A549 (cell line): ENCODE measurements at regions not wholly inside any gene's neighbourhood (a gene's known extent, or its start where the extent isn't known, plus 50 kb on each side); places are given as distances from the start of the nearest gene placed in this dataset.
A peak's percentile ranks its signal among the peaks of the same experiment; 100 is the strongest.

Source experiments
- ATAC-seq, 2 experiments: fragments of 200-7000 bp in 1 of 2; fragments of >200 bp in 1 of 2; cut with Nextera tagmentation in 1 of 2; cut with Tn5 transposase in 1 of 2; 3 replicates each; pipeline versions ENCODE4 v1.8.0 to v1.9.1; 2018 to 2020; ENCODE audit warnings: mild to moderate bottlenecking in 1 of 2, moderate library complexity in 1 of 2
- CTCF ChIA-PET: fragments of 300-600 bp; sonication (Branson Sonifier 250); formaldehyde crosslinking; extraction: SDS; loops from one replicate; lab custom pipeline; 2021; ENCODE audit warnings: antibody characterized with exemption, inconsistent platforms; lab: Yijun Ruan, JAX
- POLR2A ChIA-PET: fragments of 350-600 bp; formaldehyde crosslinking; extraction: SDS; loops from one replicate; lab custom pipeline; 2021; ENCODE audit warnings: antibody characterized with exemption, inconsistent platforms; lab: Yijun Ruan, JAX
- DNase-seq, 2 experiments: peaks; one replicate each; pipeline versions ENCODE4 v3.0.0 to v3.0.0-alpha.2; 2011 to 2016; ENCODE audit warnings: low read depth in 1 of 2, low spot score in 1 of 2
- FAIRE-seq: peaks from 2 replicates; lab custom pipeline; 2011; peaks lifted over from hg19 to GRCh38; lab: Jason Lieb, UNC
- H3K27ac ChIP-seq, 2 experiments: fragments of >200 bp; sonication (Bioruptor Twin); formaldehyde crosslinking; 3 replicates each; pipeline ENCODE4 v1.5.1; 2016 to 2017
- H3K4me1 ChIP-seq: fragments of >200 bp; sonication (Bioruptor Twin); formaldehyde crosslinking; 3 replicates; pipeline ENCODE4 v1.6.1; 2016
- H3K4me2 ChIP-seq: fragments of >200 bp; sonication (Bioruptor Twin); formaldehyde crosslinking; 3 replicates; pipeline ENCODE4 v1.6.1; 2016
- H3K4me3 ChIP-seq: fragments of >200 bp; sonication (Bioruptor Twin); formaldehyde crosslinking; 3 replicates; pipeline ENCODE4 v1.5.1; 2016
- H3K9me3 ChIP-seq: fragments of >200 bp; sonication (Bioruptor Twin); formaldehyde crosslinking; 3 replicates; pipeline ENCODE4 v1.6.1; 2016
- BHLHE40 ChIP-seq: IDR thresholded peaks from 2 replicates; pipeline ENCODE4 v1.6.1; 2012; ENCODE audit warnings: low read depth, low read length, inconsistent platforms
- CEBPB ChIP-seq, 2 experiments: fragments of >200 bp in 1 of 2; sonication (Bioruptor Twin) in 1 of 2; formaldehyde crosslinking in 1 of 2; IDR thresholded peaks; 2 replicates each; pipeline ENCODE4 v1.6.1; 2012 to 2016
- EHF ChIP-seq: fragments of 250-450 bp; sonication (Bioruptor Pico); IDR thresholded peaks from 2 replicates; pipeline ENCODE4 v1.5.0; 2020; ENCODE audit warnings: mild to moderate bottlenecking
- EHMT2 ChIP-seq: fragments of 200-600 bp; sonication (generic); IDR thresholded peaks from 2 replicates; pipeline ENCODE4 v1.6.1; 2016; ENCODE audit warnings: antibody characterized with exemption, low read depth, mild to moderate bottlenecking, moderate library complexity
- EP300 ChIP-seq, 2 experiments: fragments of >200 bp; sonication (Bioruptor Twin); formaldehyde crosslinking; IDR thresholded peaks; 2 replicates in 1 of 2; 3 replicates in 1 of 2; pipeline ENCODE4 v1.6.1; 2016 to 2017
- ESRRA ChIP-seq: fragments of 150-350 bp; IDR thresholded peaks from 2 replicates; pipeline ENCODE4 v1.6.1; 2014; ENCODE audit warnings: mild to moderate bottlenecking, low read length, borderline replicate concordance
- FOSB ChIP-seq: fragments of 250-450 bp; sonication (Bioruptor Pico); IDR thresholded peaks from 2 replicates; pipeline ENCODE4 v1.5.0; 2020; ENCODE audit warnings: mild to moderate bottlenecking, moderate library complexity
- FOSL2 ChIP-seq, 2 experiments: fragments of 450-650 bp in 1 of 2; fragments of >200 bp in 1 of 2; sonication (Bioruptor Twin) in 1 of 2; formaldehyde crosslinking; IDR thresholded peaks; 2 replicates each; pipeline versions ENCODE4 v1.5.0 to v1.6.1; 2016 to 2020; ENCODE audit warnings: mild to moderate bottlenecking in 1 of 2, moderate library complexity in 1 of 2
- FOXS1 ChIP-seq: fragments of 250-450 bp; sonication (Bioruptor Pico); IDR thresholded peaks from 2 replicates; pipeline ENCODE4 v1.5.0; 2020; ENCODE audit warnings: mild to moderate bottlenecking, moderate library complexity
- HEYL ChIP-seq: fragments of 250-450 bp; sonication (Bioruptor Pico); IDR thresholded peaks from 2 replicates; pipeline ENCODE4 v1.8.0; 2021; ENCODE audit warnings: mild to moderate bottlenecking, moderate library complexity
- HOXA7 ChIP-seq: fragments of 250-450 bp; sonication (Bioruptor Pico); IDR thresholded peaks from 2 replicates; pipeline ENCODE4 v1.5.0; 2020; ENCODE audit warnings: mild to moderate bottlenecking, moderate library complexity
- HOXB13 ChIP-seq: fragments of 250-450 bp; sonication (Bioruptor Pico); IDR thresholded peaks from 2 replicates; pipeline ENCODE4 v1.5.0; 2020; ENCODE audit warnings: low read depth, mild to moderate bottlenecking, moderate library complexity
- JUN ChIP-seq, 2 experiments: fragments of >200 bp; sonication (Bioruptor Twin); formaldehyde crosslinking; IDR thresholded peaks; 2 replicates in 1 of 2; 3 replicates in 1 of 2; pipeline ENCODE4 v1.6.1; 2016 to 2017
- MAFK ChIP-seq: fragments of 450-650 bp; IDR thresholded peaks from 2 replicates; pipeline ENCODE4 v1.6.1; 2014; ENCODE audit not compliant: partially characterized antibody
- NR3C1 ChIP-seq: fragments of >200 bp; sonication (Bioruptor Twin); formaldehyde crosslinking; IDR thresholded peaks from 3 replicates; pipeline ENCODE4 v1.6.1; 2017
- POLR2AphosphoS2 ChIP-seq: conservative IDR thresholded peaks from 2 replicates; pipeline ENCODE4 v1.6.1; 2012; ENCODE audit warnings: low read length, improper control_type of control experiment, inconsistent platforms
- RAD21 ChIP-seq, 2 experiments: fragments of >200 bp in 1 of 2; sonication (Bioruptor Twin) in 1 of 2; formaldehyde crosslinking in 1 of 2; IDR thresholded peaks in 1 of 2; conservative IDR thresholded peaks in 1 of 2; 2 replicates in 1 of 2; 3 replicates in 1 of 2; pipeline ENCODE4 v1.6.1; 2012 to 2018; ENCODE audit warnings: inconsistent platforms in 1 of 2
- RARB ChIP-seq: fragments of 250-450 bp; sonication (Bioruptor Pico); IDR thresholded peaks from 2 replicates; pipeline ENCODE4 v1.8.0; 2021; ENCODE audit warnings: mild to moderate bottlenecking, moderate library complexity
- SMC3 ChIP-seq: fragments of >200 bp; sonication (Bioruptor Twin); formaldehyde crosslinking; IDR thresholded peaks from 3 replicates; pipeline ENCODE4 v1.6.1; 2018; ENCODE audit warnings: inconsistent platforms
- TP53 ChIP-seq: fragments of 250-450 bp; sonication (Bioruptor Pico); IDR thresholded peaks from 2 replicates; pipeline ENCODE4 v1.5.0; 2021; ENCODE audit warnings: mild to moderate bottlenecking, moderate library complexity
- ZFP36 ChIP-seq: fragments of 450-650 bp; IDR thresholded peaks from 2 replicates; pipeline ENCODE4 v1.6.1; 2014; ENCODE audit warnings: borderline replicate concordance; ENCODE audit not compliant: partially characterized antibody
- ZNF302 ChIP-seq: fragments of 250-450 bp; sonication (Bioruptor Pico); IDR thresholded peaks from 2 replicates; pipeline ENCODE4 v1.9.0; 2021; ENCODE audit warnings: inconsistent platforms, mild to moderate bottlenecking, moderate library complexity
- WGBS: methylation state at CpG from one replicate; pipeline ENCODE4 v1.1.6; 2017; ENCODE audit errors: missing lambda C conversion rate; 5-methylcytosine and 5-hydroxymethylcytosine counted together
- TF ChIP-seq, protein P1 (sequence below): fragments of 250-450 bp; sonication (Bioruptor Pico); IDR thresholded peaks from 2 replicates; pipeline ENCODE4 v1.5.0; 2020; ENCODE audit warnings: low read depth, mild to moderate bottlenecking, moderate library complexity
- TF ChIP-seq, protein P2 (sequence below): IDR thresholded peaks from 2 replicates; pipeline ENCODE4 v1.6.1; 2012; ENCODE audit warnings: low read depth, borderline replicate concordance
- TF ChIP-seq, protein P3 (sequence below): fragments of >200 bp; sonication (Bioruptor Twin); formaldehyde crosslinking; IDR thresholded peaks from 3 replicates; pipeline ENCODE4 v1.5.1; 2016
- TF ChIP-seq, protein P4 (sequence below): IDR thresholded peaks from 2 replicates; pipeline ENCODE4 v1.6.1; 2012
- TF ChIP-seq, protein P5 (sequence below): fragments of 200-600 bp; sonication (generic); IDR thresholded peaks from 2 replicates; pipeline ENCODE4 v1.6.1; 2016; ENCODE audit warnings: antibody characterized with exemption, mild to moderate bottlenecking, moderate library complexity

DNA sequence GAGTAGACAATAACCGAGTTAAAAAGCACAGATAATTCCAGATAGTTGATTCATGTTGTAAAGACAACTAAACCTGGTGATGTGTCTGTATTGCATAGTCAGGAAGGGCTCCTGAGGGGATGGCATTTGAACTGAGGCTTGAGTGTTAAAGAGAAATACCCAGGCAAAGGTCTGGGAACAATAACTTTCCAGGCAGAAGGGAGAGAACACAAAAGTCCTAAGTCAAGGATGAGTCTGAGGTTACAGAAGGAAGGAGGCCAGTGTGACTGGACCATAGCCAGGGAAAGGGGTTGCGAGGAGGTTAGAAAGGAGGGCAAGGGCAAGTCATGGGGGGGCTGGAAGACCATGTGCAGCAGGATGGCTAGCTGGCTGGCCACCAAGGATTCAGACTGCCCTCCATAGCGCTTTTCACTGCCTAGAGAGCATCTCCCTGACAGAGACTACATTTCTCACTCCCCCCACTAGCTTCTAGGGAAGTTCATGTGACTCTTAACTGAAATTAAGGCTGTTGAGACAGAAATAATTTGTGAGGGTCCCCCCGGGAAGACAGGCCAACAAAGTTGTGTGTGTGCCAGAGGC is 135.5 kb upstream of the CREB1 start:
- DNase-seq (peak in 1 of 2 experiments; percentile 47), ATAC-seq (peak; percentile 61 to 74), FAIRE-seq (no peak)
- TF ChIP-seq, protein P1, sequence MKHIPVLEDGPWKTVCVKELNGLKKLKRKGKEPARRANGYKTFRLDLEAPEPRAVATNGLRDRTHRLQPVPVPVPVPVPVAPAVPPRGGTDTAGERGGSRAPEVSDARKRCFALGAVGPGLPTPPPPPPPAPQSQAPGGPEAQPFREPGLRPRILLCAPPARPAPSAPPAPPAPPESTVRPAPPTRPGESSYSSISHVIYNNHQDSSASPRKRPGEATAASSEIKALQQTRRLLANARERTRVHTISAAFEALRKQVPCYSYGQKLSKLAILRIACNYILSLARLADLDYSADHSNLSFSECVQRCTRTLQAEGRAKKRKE, result 0 out of 2 replicates have a peak, but pooled peaks have one; percentile 57
- TF ChIP-seq BHLHE40 (no peak), POLR2AphosphoS2 (no peak), FOSB (CRISPR knock-in tag) (peak; percentile 68; the same call in 1 of the 2 replicates), RAD21 (conservative IDR thresholded peaks at IDR 0.05 in 1 of 2, IDR thresholded peaks at IDR 0.05 in 1 of 2) (0 out of 5 replicates have a peak, but pooled peaks of 1 of the 2 experiments have one; percentile 8)
- H3K4me2 ChIP-seq, result peak overlapping the region; percentile 81
- CTCF ChIA-PET, result interaction anchor here (0.6 to 1.5 kb wide), 2 partner anchors 51 to 58 kb away, joined by 3 read pairs; no protein-coding TSS in a partner anchor
- H3K27ac ChIP-seq, result peak overlapping the region; percentile 92
- no peak overlapping the region for H3K4me3 ChIP-seq
- WGBS, result 25% methylated on average over 4 of the region's 4 CpGs
- POLR2A ChIA-PET, result interaction anchor here (0.9 to 1.4 kb wide), 2 partner anchors 60 to 230 kb away, joined by 4 read pairs; no protein-coding TSS in a partner anchor
- H3K9me3 ChIP-seq, result 0 out of 3 replicates have a peak, but pooled peaks cover 3% of the 10 kb centered on the region
- H3K4me1 ChIP-seq, result peaks cover 25% of the 10 kb centered on the region

DNA sequence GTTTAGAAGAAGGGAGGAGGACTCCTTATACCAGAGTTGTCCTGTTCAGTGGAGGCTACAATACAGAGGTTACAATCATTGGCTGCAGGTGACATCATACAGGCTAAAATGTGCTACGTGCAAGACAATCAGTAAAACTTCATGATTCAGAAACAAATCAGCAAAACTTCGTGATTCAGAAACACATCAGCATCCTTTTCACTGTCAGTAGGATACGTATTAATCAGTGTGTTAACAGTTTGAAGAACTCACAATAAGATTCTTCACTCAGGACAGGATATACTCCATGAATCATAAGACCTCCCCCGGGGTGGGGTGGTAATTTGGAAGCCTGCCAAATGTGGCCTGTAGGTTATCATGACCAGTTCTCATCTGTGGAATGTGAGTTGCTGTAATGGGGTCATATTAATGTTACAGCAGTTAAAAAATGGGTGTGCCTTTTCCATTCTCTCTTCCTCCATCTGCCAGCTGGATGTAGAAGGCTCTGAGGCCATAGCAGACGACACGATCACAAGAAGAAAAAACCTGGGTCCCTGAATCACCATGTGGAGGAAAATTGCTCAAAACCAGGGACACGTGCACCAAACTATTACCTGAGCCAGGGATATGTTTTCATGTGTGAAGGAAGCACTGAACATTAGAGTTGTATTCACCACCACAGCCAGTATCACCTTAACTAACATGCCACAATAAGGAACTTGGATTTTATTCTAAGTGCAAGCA is 134.8 kb upstream of the CREB1 start:
- H3K9me3 ChIP-seq, result 0 out of 3 replicates have a peak, but pooled peaks cover 3% of the 10 kb centered on the region
- H3K4me1 ChIP-seq, result peaks cover 25% of the 10 kb centered on the region
- 0 out of 3 replicates have a peak overlapping the region, but pooled peaks have one; percentile 7 for H3K4me3 ChIP-seq
- peak overlapping the region; percentile 92 for H3K27ac ChIP-seq
- ChIA-PET CTCF (interaction anchor here (0.6 to 1.5 kb wide), 2 partner anchors 52 to 59 kb away, joined by 3 read pairs; no protein-coding TSS in a partner anchor), POLR2A (interaction anchor here (0.9 to 1.4 kb wide), 3 partner anchors 60 to 231 kb away, joined by 3 to 4 read pairs (median 4); partner anchors contain the start of gene KLF7)
- H3K4me2 ChIP-seq, result peak overlapping the region; percentile 81
- FAIRE-seq (no peak), ATAC-seq (peak; percentile 89 to 94), DNase-seq (peak; percentile 34 to 94)
- 7% methylated on average over 7 of the region's 7 CpGs for WGBS
- TF ChIP-seq ZFP36 (no peak), TP53 (CRISPR knock-in tag) (no peak), HOXB13 (CRISPR knock-in tag) (no peak), ESRRA (no peak), ZNF302 (CRISPR knock-in tag) (no peak), CEBPB (IDR thresholded peaks at IDR 0.05) (peak in 1 of 2 experiments; percentile 75; a peak in 3 of 4 replicates), HEYL (CRISPR knock-in tag) (0 out of 2 replicates have a peak, but pooled peaks have one; percentile 54), MAFK (peak; percentile 77), SMC3 (peak; percentile 22; the same call in 2 of the 3 replicates), RAD21 (conservative IDR thresholded peaks at IDR 0.05 in 1 of 2, IDR thresholded peaks at IDR 0.05 in 1 of 2) (peak; percentile 22 to 59; a peak in 4 of 5 replicates), EHF (CRISPR knock-in tag) (no peak), NR3C1 (no peak), EHMT2 (no peak), FOXS1 (CRISPR knock-in tag) (no peak), FOSB (CRISPR knock-in tag) (no peak), FOSL2 (IDR thresholded peaks at IDR 0.05) (peak; percentile 96), FOSL2 (CRISPR knock-in tag; IDR thresholded peaks at IDR 0.05) (peak; percentile 93), RARB (CRISPR knock-in tag) (peak; percentile 67; the same call in 1 of the 2 replicates), JUN (IDR thresholded peaks at IDR 0.05) (peak; percentile 86 to 92; a peak in 4 of 5 replicates), HOXA7 (no peak), EP300 (IDR thresholded peaks at IDR 0.05) (peak; percentile 83 to 90; a peak in 4 of 5 replicates), BHLHE40 (no peak)
- TF ChIP-seq, protein P2, sequence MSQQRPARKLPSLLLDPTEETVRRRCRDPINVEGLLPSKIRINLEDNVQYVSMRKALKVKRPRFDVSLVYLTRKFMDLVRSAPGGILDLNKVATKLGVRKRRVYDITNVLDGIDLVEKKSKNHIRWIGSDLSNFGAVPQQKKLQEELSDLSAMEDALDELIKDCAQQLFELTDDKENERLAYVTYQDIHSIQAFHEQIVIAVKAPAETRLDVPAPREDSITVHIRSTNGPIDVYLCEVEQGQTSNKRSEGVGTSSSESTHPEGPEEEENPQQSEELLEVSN, result no peak; the same call in 1 of the 2 replicates
- TF ChIP-seq, protein P3, sequence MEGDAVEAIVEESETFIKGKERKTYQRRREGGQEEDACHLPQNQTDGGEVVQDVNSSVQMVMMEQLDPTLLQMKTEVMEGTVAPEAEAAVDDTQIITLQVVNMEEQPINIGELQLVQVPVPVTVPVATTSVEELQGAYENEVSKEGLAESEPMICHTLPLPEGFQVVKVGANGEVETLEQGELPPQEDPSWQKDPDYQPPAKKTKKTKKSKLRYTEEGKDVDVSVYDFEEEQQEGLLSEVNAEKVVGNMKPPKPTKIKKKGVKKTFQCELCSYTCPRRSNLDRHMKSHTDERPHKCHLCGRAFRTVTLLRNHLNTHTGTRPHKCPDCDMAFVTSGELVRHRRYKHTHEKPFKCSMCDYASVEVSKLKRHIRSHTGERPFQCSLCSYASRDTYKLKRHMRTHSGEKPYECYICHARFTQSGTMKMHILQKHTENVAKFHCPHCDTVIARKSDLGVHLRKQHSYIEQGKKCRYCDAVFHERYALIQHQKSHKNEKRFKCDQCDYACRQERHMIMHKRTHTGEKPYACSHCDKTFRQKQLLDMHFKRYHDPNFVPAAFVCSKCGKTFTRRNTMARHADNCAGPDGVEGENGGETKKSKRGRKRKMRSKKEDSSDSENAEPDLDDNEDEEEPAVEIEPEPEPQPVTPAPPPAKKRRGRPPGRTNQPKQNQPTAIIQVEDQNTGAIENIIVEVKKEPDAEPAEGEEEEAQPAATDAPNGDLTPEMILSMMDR, result no peak
- TF ChIP-seq, protein P4, sequence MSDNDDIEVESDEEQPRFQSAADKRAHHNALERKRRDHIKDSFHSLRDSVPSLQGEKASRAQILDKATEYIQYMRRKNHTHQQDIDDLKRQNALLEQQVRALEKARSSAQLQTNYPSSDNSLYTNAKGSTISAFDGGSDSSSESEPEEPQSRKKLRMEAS, result peak; percentile 45; the same call in 1 of the 2 replicates
- TF ChIP-seq, protein P5, sequence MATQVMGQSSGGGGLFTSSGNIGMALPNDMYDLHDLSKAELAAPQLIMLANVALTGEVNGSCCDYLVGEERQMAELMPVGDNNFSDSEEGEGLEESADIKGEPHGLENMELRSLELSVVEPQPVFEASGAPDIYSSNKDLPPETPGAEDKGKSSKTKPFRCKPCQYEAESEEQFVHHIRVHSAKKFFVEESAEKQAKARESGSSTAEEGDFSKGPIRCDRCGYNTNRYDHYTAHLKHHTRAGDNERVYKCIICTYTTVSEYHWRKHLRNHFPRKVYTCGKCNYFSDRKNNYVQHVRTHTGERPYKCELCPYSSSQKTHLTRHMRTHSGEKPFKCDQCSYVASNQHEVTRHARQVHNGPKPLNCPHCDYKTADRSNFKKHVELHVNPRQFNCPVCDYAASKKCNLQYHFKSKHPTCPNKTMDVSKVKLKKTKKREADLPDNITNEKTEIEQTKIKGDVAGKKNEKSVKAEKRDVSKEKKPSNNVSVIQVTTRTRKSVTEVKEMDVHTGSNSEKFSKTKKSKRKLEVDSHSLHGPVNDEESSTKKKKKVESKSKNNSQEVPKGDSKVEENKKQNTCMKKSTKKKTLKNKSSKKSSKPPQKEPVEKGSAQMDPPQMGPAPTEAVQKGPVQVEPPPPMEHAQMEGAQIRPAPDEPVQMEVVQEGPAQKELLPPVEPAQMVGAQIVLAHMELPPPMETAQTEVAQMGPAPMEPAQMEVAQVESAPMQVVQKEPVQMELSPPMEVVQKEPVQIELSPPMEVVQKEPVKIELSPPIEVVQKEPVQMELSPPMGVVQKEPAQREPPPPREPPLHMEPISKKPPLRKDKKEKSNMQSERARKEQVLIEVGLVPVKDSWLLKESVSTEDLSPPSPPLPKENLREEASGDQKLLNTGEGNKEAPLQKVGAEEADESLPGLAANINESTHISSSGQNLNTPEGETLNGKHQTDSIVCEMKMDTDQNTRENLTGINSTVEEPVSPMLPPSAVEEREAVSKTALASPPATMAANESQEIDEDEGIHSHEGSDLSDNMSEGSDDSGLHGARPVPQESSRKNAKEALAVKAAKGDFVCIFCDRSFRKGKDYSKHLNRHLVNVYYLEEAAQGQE, result no peak
